ENCODE measurements at regions not wholly inside any gene's neighbourhood (a gene's known extent, or its start where the extent isn't known, plus 50 kb on each side); places are given as distances from the start of the nearest gene placed in this dataset. TPM values are rescaled to one million over a fixed set of nuclear protein-coding genes. Genes with fewer than 3 reads are reported as not detected.

Small RNAs in the stretch of these regions (microRNA-seq; reads per million reads assigned to microRNA genes)
- gene MIR1302-10 (not detected), gene MIR6859-3 (not detected)

Measured in A673 (cell line).